Aorta (tissue), 5 donors: ENCODE measurements at regions not wholly inside any gene's neighbourhood (a gene's known extent, or its start where the extent isn't known, plus 50 kb on each side); places are given as distances from the start of the nearest gene placed in this dataset.
A peak's percentile ranks its signal among the peaks of the same experiment; 100 is the strongest.
"Not testable (repeated sequence)": the region's sequence is repeated elsewhere in the genome, so short reads cannot be mapped to it uniquely, and the experiment has no call there.

Experiments used
- ATAC-seq: fragments of 200-7000 bp; cut with Tn5 transposase; one replicate; pipeline ENCODE4 v1.9.1; 2022; ENCODE audit warnings: moderate library complexity; ENCODE audit not compliant: low FRiP score
- DNase-seq, 2 donors: peaks; one replicate each; pipeline ENCODE4 v3.0.0-alpha.2; 2020
- H3K27ac ChIP-seq, 2 donors: one replicate each; pipeline ENCODE4 v1.5.1; 2013; ENCODE audit warnings: low read length in 2 of 2, mild to moderate bottlenecking in 2 of 2, moderate library complexity in 2 of 2, control low read depth in 1 of 2, inconsistent platforms in 1 of 2, low read depth in 1 of 2
- H3K27me3 ChIP-seq, 2 donors: one replicate each; pipeline ENCODE4 v1.6.1; 2013; ENCODE audit warnings: control low read depth in 1 of 2, low read length in 1 of 2, mild to moderate bottlenecking in 1 of 2, moderate library complexity in 1 of 2; ENCODE audit not compliant: insufficient read depth in 2 of 2, control insufficient read depth in 1 of 2
- H3K36me3 ChIP-seq, 2 donors: one replicate each; pipeline ENCODE4 v1.6.1; 2013; ENCODE audit warnings: control low read depth in 1 of 2, low read length in 1 of 2, mild to moderate bottlenecking in 1 of 2; ENCODE audit not compliant: insufficient read depth in 2 of 2, control insufficient read depth in 1 of 2
- H3K4me1 ChIP-seq, 2 donors: one replicate each; pipeline ENCODE4 v1.6.1; 2013; ENCODE audit warnings: low read length in 2 of 2, control low read depth in 1 of 2, mild to moderate bottlenecking in 1 of 2, moderate library complexity in 1 of 2; ENCODE audit not compliant: insufficient read depth in 2 of 2, control insufficient read depth in 1 of 2
- H3K4me3 ChIP-seq, 2 donors: one replicate each; pipeline ENCODE4 v1.5.1; 2013; ENCODE audit warnings: low read length in 2 of 2, control low read depth in 1 of 2, mild to moderate bottlenecking in 1 of 2
- H3K9me3 ChIP-seq: one replicate; pipeline ENCODE4 v1.6.1; 2013; ENCODE audit warnings: mild to moderate bottlenecking, low read length; ENCODE audit not compliant: control insufficient read depth
- WGBS, 2 donors: extraction: QIAGEN DNeasy Blood & Tissue Kit; methylation state at CpG; one replicate each; pipeline ENCODE4 v1.1.7; 2013; 5-methylcytosine and 5-hydroxymethylcytosine counted together
- intact Hi-C, 2 donors: fragments of 100-400 bp; cut with DNase I; formaldehyde crosslinking; loops; one replicate each; pipeline versions ENCODE4 v1.14.2 to v1.15.0; 2022
- donor health status: healthy with polysubstance abuse.
- donor health status: Bipolar disorder and iron deficiency.
- donor health status: DM: no; HTN: no; CAD: no.
- donor health status: DM: no; HTN: no; CAD: no.
- donor health status: DM: yes; HTN: yes; CAD: no.

- Histone ChIP-seq H3K36me3 (no peaks in the 10 kb centered on the region), H3K9me3 (no peaks in the 10 kb centered on the region), H3K27me3 (no peaks in the 10 kb centered on the region), H3K4me1 (no peaks in the 10 kb centered on the region), H3K4me3 (no peak overlapping the region), H3K27ac (peak overlapping the region; percentile 71 to 79)
- peak; percentile 69 for ATAC-seq
- peak in 1 of 2 donors; percentile 59 for DNase-seq
- intact Hi-C loops: no loop called here
- 2 to 5% methylated on average over 9 of the region's 9 CpGs for WGBS, 2 donors
Measured at GRCh38 chr5:57383093-57383861, 99.3 kb downstream of the ACTBL2 start.

GRCh38 chr5:57382655-57383054, 100.0 kb downstream of the ACTBL2 start:
- WGBS, 2 donors: 76 to 80% methylated on average over 2 of the region's 2 CpGs
- Histone ChIP-seq H3K27ac (no peak overlapping the region), H3K27me3 (no peaks in the 10 kb centered on the region), H3K36me3 (no peaks in the 10 kb centered on the region), H3K9me3 (no peaks in the 10 kb centered on the region), H3K4me3 (no peak overlapping the region), H3K4me1 (no peaks in the 10 kb centered on the region)
- intact Hi-C loops: no loop called here
- no peak for DNase-seq
- ATAC-seq: no peak

GRCh38 chr5:57370376-57370775, 112.2 kb downstream of the ACTBL2 start:
- no peak for ATAC-seq
- no peaks in the 10 kb centered on the region for H3K4me1 ChIP-seq
- H3K4me3 ChIP-seq: no peak overlapping the region
- no peaks in the 10 kb centered on the region for H3K36me3 ChIP-seq
- no peak overlapping the region for H3K27ac ChIP-seq
- 74 to 94% methylated on average over 2 of the region's 2 CpGs for WGBS, 2 donors
- H3K9me3 ChIP-seq: no peaks in the 10 kb centered on the region
- no peak for DNase-seq
- intact Hi-C loops: no loop called here
- H3K27me3 ChIP-seq: no peaks in the 10 kb centered on the region

GRCh38 chr5:57368010-57368409, 114.6 kb downstream of the ACTBL2 start:
- intact Hi-C loops: no loop called here

GRCh38 chr5:57366744-57367143, 115.9 kb downstream of the ACTBL2 start:
- H3K27me3 ChIP-seq: no peaks in the 10 kb centered on the region
- no peak overlapping the region for H3K27ac ChIP-seq
- no peaks in the 10 kb centered on the region for H3K9me3 ChIP-seq
- no peak for DNase-seq
- intact Hi-C loops: no loop called here
- H3K36me3 ChIP-seq: no peaks in the 10 kb centered on the region
- ATAC-seq: no peak
- H3K4me3 ChIP-seq: no peak overlapping the region
- WGBS, 2 donors: 92 to 93% methylated on average over 1 of the region's 1 CpG
- no peaks in the 10 kb centered on the region for H3K4me1 ChIP-seq

More at GRCh38 chr5:57368010-57368409, 114.6 kb downstream of the ACTBL2 start:
- 94 to 96% methylated on average over 3 of the region's 3 CpGs for WGBS, 2 donors
- ATAC-seq (no peak), DNase-seq (no peak)
- no peaks in the 10 kb centered on the region for H3K36me3 ChIP-seq
- H3K9me3 ChIP-seq: no peaks in the 10 kb centered on the region
- H3K27me3 ChIP-seq: no peaks in the 10 kb centered on the region
- no peaks in the 10 kb centered on the region for H3K4me1 ChIP-seq
- H3K4me3 ChIP-seq: no peak overlapping the region
- no peak overlapping the region for H3K27ac ChIP-seq

- H3K27ac ChIP-seq: no peak overlapping the region
- H3K4me3 ChIP-seq: no peak overlapping the region
- no peaks in the 10 kb centered on the region for H3K27me3 ChIP-seq
- no peak for DNase-seq
- H3K4me1 ChIP-seq: no peaks in the 10 kb centered on the region
- intact Hi-C loops: no loop called here
- WGBS, 2 donors: 93 to 97% methylated on average over 5 of the region's 5 CpGs
- H3K9me3 ChIP-seq: no peaks in the 10 kb centered on the region
- ATAC-seq: no peak
- no peaks in the 10 kb centered on the region for H3K36me3 ChIP-seq
Measured at GRCh38 chr5:57362951-57363350, 119.7 kb downstream of the ACTBL2 start.

GRCh38 chr5:57360871-57361270, 121.7 kb downstream of the ACTBL2 start:
- Histone ChIP-seq H3K4me1 (no peaks in the 10 kb centered on the region), H3K27ac (no peak overlapping the region), H3K36me3 (no peaks in the 10 kb centered on the region), H3K4me3 (no peak overlapping the region), H3K27me3 (no peaks in the 10 kb centered on the region), H3K9me3 (no peaks in the 10 kb centered on the region)
- ATAC-seq (no peak), DNase-seq (no peak)
- WGBS, 2 donors: 61 to 71% methylated on average over 1 of the region's 1 CpG
- intact Hi-C loops: no loop called here

- WGBS, 2 donors: 91 to 95% methylated on average over 5 of the region's 5 CpGs
- no peak overlapping the region for H3K27ac ChIP-seq
- no peaks in the 10 kb centered on the region for H3K9me3 ChIP-seq
- no peaks in the 10 kb centered on the region for H3K4me1 ChIP-seq
- H3K36me3 ChIP-seq: no peaks in the 10 kb centered on the region
- DNase-seq (no peak), ATAC-seq (no peak)
- H3K27me3 ChIP-seq: no peaks in the 10 kb centered on the region
- no peak overlapping the region for H3K4me3 ChIP-seq
- intact Hi-C loops: no loop called here
Measured at GRCh38 chr5:57358796-57359592, 123.6 kb downstream of the ACTBL2 start.

- H3K9me3 ChIP-seq, H3K4me3 ChIP-seq, H3K27ac ChIP-seq, DNase-seq, H3K4me1 ChIP-seq, H3K36me3 ChIP-seq, H3K27me3 ChIP-seq, intact Hi-C loops, ATAC-seq: not testable (repeated sequence)
- 88 to 100% methylated on average over 1 to 13 of the region's 16 CpGs for WGBS, 2 donors
Measured at GRCh38 chr5:57356850-57357249, 125.8 kb downstream of the ACTBL2 start.
